Adrenal gland (tissue), 9 donors: ENCODE measurements at regions not wholly inside any gene's neighbourhood (a gene's known extent, or its start where the extent isn't known, plus 50 kb on each side); places are given as distances from the start of the nearest gene placed in this dataset.

Source experiments
- DNase-seq, 7 donors: peaks; one replicate each; pipeline ENCODE4 v3.0.0-alpha.2; 2019 to 2020
- H3K27ac ChIP-seq, 5 donors: fragments of 200-600 bp; sonication (generic) in 4 of 5; 1 replicate in 3 of 5; 2 replicates in 2 of 5; pipeline versions ENCODE4 v1.5.1 to v1.8.0; 2016 to 2020; ENCODE audit warnings: mild to moderate bottlenecking in 1 of 5
- H3K27me3 ChIP-seq: fragments of 200-600 bp; 2 replicates; pipeline ENCODE4 v1.8.0; 2021
- H3K36me3 ChIP-seq, 2 donors: fragments of 200-600 bp; replicated peaks in 1 of 2; 1 replicate in 1 of 2; 2 replicates in 1 of 2; pipeline versions ENCODE4 v1.5.1 to v1.8.0; 2018 to 2022
- H3K4me1 ChIP-seq, 2 donors: fragments of 200-600 bp; replicated peaks in 1 of 2; 1 replicate in 1 of 2; 2 replicates in 1 of 2; pipeline versions ENCODE4 v1.5.1 to v1.8.0; 2018 to 2021
- H3K4me3 ChIP-seq, 4 donors: fragments of 200-600 bp; sonication (generic) in 3 of 4; one replicate each; pipeline ENCODE4 v1.5.1; 2016 to 2018
- H3K9me3 ChIP-seq, 3 donors: fragments of 200-600 bp; sonication (generic) in 1 of 3; replicated peaks in 1 of 3; 1 replicate in 2 of 3; 2 replicates in 1 of 3; pipeline versions ENCODE4 v1.5.1 to v1.8.0; 2016 to 2021
- CTCF ChIP-seq, 6 experiments: fragments of 450-650 bp in 4 of 6; fragments of 200-600 bp in 2 of 6; sonication (generic) in 1 of 6; IDR thresholded peaks; 1 replicate in 5 of 6; 2 replicates in 1 of 6; pipeline versions ENCODE4 v1.5.1 to v1.8.0; 2016 to 2021; ENCODE audit warnings: antibody characterized with exemption in 6 of 6, mild to moderate bottlenecking in 2 of 6, moderate library complexity in 1 of 6
- POLR2A ChIP-seq, 2 donors: fragments of 450-650 bp; IDR thresholded peaks; one replicate each; pipeline ENCODE4 v1.6.1; 2017; ENCODE audit warnings: antibody characterized with exemption in 2 of 2, mild to moderate bottlenecking in 2 of 2, moderate library complexity in 1 of 2
- WGBS, 4 donors: extraction: QIAGEN DNeasy Blood & Tissue Kit in 2 of 4; methylation state at CpG; one replicate each; pipeline versions ENCODE4 v1.1.5 to v1.1.7; 2013 to 2017; 5-methylcytosine and 5-hydroxymethylcytosine counted together
- intact Hi-C, 2 donors: fragments of 100-400 bp; cut with DNase I; formaldehyde crosslinking; loops; one replicate each; pipeline versions ENCODE4 v1.14.1 to v1.15.0; 2022 to 2023
- donor health status: healthy with polysubstance abuse.
- donor health status: Bipolar disorder and iron deficiency.
- donor health status: DM: yes; HTN: yes; CAD: no.
- donor health status: DM: no; HTN: no; CAD: no.
- donor health status: DM: no; HTN: no; CAD: no.

GRCh38 chr18:41071826-41072225 is 883.2 kb upstream of the PIK3C3 start:
- Histone ChIP-seq H3K4me3 (no peak overlapping the region), H3K4me1 (no peaks in the 10 kb centered on the region), H3K27ac (no peak overlapping the region), H3K36me3 (no peaks in the 10 kb centered on the region), H3K27me3 (no peaks in the 10 kb centered on the region), H3K9me3 (no peaks in the 10 kb centered on the region)
- DNase-seq: no peak
- 80 to 84% (median 82%) methylated on average over 4 of the region's 4 CpGs for WGBS, 4 donors
- TF ChIP-seq POLR2A (IDR thresholded peaks at IDR 0.05): no peak
- TF ChIP-seq CTCF (IDR thresholded peaks at IDR 0.05): no peak
- intact Hi-C loops: no loop called here

DNA sequence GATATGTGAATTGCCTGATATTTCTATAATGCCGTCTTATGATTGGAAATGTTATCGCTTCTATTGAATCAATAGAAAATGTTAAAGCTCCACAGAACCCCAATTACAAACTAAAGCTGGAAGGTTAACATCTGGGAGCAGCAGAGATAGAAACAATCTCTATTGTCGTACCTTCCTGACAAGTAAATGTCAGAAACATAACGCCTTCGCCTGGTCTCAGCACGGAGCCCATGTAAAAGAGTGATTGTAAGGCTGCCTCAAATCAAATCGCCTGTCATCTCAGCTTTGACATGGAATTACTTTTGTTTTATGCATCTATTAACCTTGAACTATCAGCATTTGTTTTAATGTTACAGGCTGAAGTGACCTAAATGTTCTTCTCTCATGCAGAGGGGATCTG is 885.9 kb upstream of the PIK3C3 start:
- no peaks in the 10 kb centered on the region for H3K9me3 ChIP-seq
- WGBS, 4 donors: 64 to 74% (median 71%) methylated on average over 7 of the region's 7 CpGs

GRCh38 chr18:41064916-41065315 is 890.1 kb upstream of the PIK3C3 start:
- H3K27me3 ChIP-seq: no peaks in the 10 kb centered on the region
- H3K27ac ChIP-seq: no peak overlapping the region
- TF ChIP-seq POLR2A (IDR thresholded peaks at IDR 0.05) (no peak), CTCF (IDR thresholded peaks at IDR 0.05) (no peak)
- no peaks in the 10 kb centered on the region for H3K4me1 ChIP-seq
- DNase-seq: no peak
- no peaks in the 10 kb centered on the region for H3K9me3 ChIP-seq
- WGBS, 4 donors: 0 to 89% (median 34%) methylated on average over 1 of the region's 1 CpG
- intact Hi-C loops: no loop called here
- H3K4me3 ChIP-seq: no peak overlapping the region
- no peaks in the 10 kb centered on the region for H3K36me3 ChIP-seq

More for the DNA sequence above, 885.9 kb upstream of the PIK3C3 start:
- Histone ChIP-seq H3K27ac (no peak overlapping the region), H3K4me3 (no peak overlapping the region), H3K4me1 (no peaks in the 10 kb centered on the region), H3K27me3 (no peaks in the 10 kb centered on the region), H3K36me3 (no peaks in the 10 kb centered on the region)
- no peak for DNase-seq
- TF ChIP-seq CTCF (IDR thresholded peaks at IDR 0.05) (no peak), POLR2A (IDR thresholded peaks at IDR 0.05) (no peak)
- intact Hi-C loops: no loop called here

- intact Hi-C loops: no loop called here
- TF ChIP-seq CTCF (IDR thresholded peaks at IDR 0.05) (no peak), POLR2A (IDR thresholded peaks at IDR 0.05) (no peak)
- Histone ChIP-seq H3K4me3 (no peak overlapping the region), H3K9me3 (no peaks in the 10 kb centered on the region), H3K27ac (no peak overlapping the region), H3K36me3 (no peaks in the 10 kb centered on the region), H3K27me3 (no peaks in the 10 kb centered on the region), H3K4me1 (no peaks in the 10 kb centered on the region)
- 75 to 81% (median 77%) methylated on average over 2 of the region's 2 CpGs for WGBS, 4 donors
- DNase-seq: no peak
Observed at GRCh38 chr18:41060967-41061366, 894.1 kb upstream of the PIK3C3 start.
